ENCODE measurements at regions not wholly inside any gene's neighbourhood (a gene's known extent, or its start where the extent isn't known, plus 50 kb on each side); places are given as distances from the start of the nearest gene placed in this dataset.

DNA sequence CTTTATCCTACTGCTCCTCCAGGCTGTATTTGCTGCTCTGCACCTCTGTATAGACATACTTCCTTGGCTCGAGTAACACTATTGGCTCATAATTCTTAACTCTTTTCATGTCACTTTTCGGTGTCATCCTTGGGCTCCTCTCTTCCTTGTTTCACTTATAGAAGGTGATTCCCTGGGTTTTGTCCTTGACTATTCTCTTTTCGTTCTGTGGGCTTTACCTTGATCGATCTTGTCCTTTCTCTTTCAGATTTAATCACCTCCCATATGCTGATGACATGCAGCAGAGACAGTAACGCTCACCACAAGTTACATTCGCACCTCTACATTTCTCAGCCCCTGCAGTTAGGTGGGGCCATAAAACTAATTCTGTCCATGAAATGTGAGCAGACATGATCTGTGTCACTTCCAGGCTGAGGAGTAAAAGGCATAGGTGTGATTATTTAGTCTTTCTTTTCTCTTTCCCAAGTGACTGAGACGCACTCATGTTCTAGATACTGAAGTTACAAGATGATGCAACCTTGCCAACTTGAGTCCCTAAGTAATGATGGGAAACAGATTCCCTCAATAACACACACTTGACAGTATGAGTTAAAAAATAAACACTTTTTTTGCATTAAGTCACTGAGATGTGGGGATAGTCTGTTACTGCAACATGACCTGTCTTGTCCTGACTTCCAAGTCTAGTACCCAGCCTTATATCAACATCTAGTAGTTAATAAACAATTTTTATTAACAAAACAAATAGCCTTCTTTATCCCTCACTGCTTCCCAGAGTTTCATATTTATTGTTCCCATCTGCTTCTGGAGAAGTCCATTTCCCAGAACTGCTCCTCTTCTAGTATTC, 49.9 kb upstream of the HAO2 start (continued):
- TF ChIP-seq SMAD1 (IDR thresholded peaks at IDR 0.05; ENCODE audit: low read depth, partially characterized antibody) (peak; percentile 51), BHLHE40 (IDR thresholded peaks at IDR 0.05; ENCODE audit: borderline replicate concordance in 1 of 2, low read depth in 2 of 2, low read length in 1 of 2) (peak in 1 of 2 experiments; percentile 30; a peak in 1 of 4 replicates), MXI1 (IDR thresholded peaks at IDR 0.05; ENCODE audit: low read depth, low read length) (no peak), SRF (IDR thresholded peaks at IDR 0.05; ENCODE audit: low read depth in 2 of 2, low read length in 2 of 2) (no peak), RAD21 (IDR thresholded peaks at IDR 0.05; ENCODE audit: insufficient read depth, low read depth, low read length) (peak; percentile 4; the same call in 1 of the 2 replicates), SIN3A (IDR thresholded peaks at IDR 0.05; ENCODE audit: low read depth, low read length) (no peak), ZNF207 (IDR thresholded peaks at IDR 0.05; ENCODE audit: borderline replicate concordance) (no peak), SPI1 (IDR thresholded peaks at IDR 0.05; ENCODE audit: borderline replicate concordance, insufficient read depth, low read depth, low read length) (no peak), CREB1 (IDR thresholded peaks at IDR 0.05; ENCODE audit: low read depth) (peak; percentile 70), NR2C1 (IDR thresholded peaks at IDR 0.05) (peak; percentile 25; the same call in 1 of the 2 replicates), ZZZ3 (IDR thresholded peaks at IDR 0.05; ENCODE audit: control insufficient read depth, insufficient read length, low read depth) (no peak), NFIC (IDR thresholded peaks at IDR 0.05; ENCODE audit: low read depth, low read length) (peak; percentile 69; the same call in 1 of the 2 replicates), CHD1 (IDR thresholded peaks at IDR 0.05; ENCODE audit: low read depth, low read length) (no peak), ZBED1 (IDR thresholded peaks at IDR 0.05; ENCODE audit: borderline replicate concordance) (no peak), ZNF24 (IDR thresholded peaks at IDR 0.05) (no peak), NR2F1 (conservative IDR thresholded peaks at IDR 0.05) (peak; percentile 71), SMARCA5 (IDR thresholded peaks at IDR 0.05) (no peak), ZNF217 (IDR thresholded peaks at IDR 0.05) (no peak; the same call in 1 of the 2 replicates), JUND (IDR thresholded peaks at IDR 0.05; ENCODE audit: low read depth, low read length) (peak; percentile 66; the same call in 1 of the 2 replicates), FOXM1 (IDR thresholded peaks at IDR 0.05; ENCODE audit: low read depth, low read length) (peak; percentile 60; the same call in 1 of the 2 replicates), TCF12 (IDR thresholded peaks at IDR 0.05; ENCODE audit: low read depth, low read length) (no peak), RB1 (IDR thresholded peaks at IDR 0.05; ENCODE audit: borderline replicate concordance) (no peak)
- TF ChIP-seq, protein P1, sequence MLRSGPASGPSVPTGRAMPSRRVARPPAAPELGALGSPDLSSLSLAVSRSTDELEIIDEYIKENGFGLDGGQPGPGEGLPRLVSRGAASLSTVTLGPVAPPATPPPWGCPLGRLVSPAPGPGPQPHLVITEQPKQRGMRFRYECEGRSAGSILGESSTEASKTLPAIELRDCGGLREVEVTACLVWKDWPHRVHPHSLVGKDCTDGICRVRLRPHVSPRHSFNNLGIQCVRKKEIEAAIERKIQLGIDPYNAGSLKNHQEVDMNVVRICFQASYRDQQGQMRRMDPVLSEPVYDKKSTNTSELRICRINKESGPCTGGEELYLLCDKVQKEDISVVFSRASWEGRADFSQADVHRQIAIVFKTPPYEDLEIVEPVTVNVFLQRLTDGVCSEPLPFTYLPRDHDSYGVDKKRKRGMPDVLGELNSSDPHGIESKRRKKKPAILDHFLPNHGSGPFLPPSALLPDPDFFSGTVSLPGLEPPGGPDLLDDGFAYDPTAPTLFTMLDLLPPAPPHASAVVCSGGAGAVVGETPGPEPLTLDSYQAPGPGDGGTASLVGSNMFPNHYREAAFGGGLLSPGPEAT (IDR thresholded peaks at IDR 0.05; ENCODE audit: low read depth): peak; percentile 78
- TF ChIP-seq, protein P2, sequence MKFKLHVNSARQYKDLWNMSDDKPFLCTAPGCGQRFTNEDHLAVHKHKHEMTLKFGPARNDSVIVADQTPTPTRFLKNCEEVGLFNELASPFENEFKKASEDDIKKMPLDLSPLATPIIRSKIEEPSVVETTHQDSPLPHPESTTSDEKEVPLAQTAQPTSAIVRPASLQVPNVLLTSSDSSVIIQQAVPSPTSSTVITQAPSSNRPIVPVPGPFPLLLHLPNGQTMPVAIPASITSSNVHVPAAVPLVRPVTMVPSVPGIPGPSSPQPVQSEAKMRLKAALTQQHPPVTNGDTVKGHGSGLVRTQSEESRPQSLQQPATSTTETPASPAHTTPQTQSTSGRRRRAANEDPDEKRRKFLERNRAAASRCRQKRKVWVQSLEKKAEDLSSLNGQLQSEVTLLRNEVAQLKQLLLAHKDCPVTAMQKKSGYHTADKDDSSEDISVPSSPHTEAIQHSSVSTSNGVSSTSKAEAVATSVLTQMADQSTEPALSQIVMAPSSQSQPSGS (IDR thresholded peaks at IDR 0.05; ENCODE audit: low read length): peak; percentile 80
- TF ChIP-seq, protein P3, sequence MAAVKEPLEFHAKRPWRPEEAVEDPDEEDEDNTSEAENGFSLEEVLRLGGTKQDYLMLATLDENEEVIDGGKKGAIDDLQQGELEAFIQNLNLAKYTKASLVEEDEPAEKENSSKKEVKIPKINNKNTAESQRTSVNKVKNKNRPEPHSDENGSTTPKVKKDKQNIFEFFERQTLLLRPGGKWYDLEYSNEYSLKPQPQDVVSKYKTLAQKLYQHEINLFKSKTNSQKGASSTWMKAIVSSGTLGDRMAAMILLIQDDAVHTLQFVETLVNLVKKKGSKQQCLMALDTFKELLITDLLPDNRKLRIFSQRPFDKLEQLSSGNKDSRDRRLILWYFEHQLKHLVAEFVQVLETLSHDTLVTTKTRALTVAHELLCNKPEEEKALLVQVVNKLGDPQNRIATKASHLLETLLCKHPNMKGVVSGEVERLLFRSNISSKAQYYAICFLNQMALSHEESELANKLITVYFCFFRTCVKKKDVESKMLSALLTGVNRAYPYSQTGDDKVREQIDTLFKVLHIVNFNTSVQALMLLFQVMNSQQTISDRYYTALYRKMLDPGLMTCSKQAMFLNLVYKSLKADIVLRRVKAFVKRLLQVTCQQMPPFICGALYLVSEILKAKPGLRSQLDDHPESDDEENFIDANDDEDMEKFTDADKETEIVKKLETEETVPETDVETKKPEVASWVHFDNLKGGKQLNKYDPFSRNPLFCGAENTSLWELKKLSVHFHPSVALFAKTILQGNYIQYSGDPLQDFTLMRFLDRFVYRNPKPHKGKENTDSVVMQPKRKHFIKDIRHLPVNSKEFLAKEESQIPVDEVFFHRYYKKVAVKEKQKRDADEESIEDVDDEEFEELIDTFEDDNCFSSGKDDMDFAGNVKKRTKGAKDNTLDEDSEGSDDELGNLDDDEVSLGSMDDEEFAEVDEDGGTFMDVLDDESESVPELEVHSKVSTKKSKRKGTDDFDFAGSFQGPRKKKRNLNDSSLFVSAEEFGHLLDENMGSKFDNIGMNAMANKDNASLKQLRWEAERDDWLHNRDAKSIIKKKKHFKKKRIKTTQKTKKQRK (IDR thresholded peaks at IDR 0.05; ENCODE audit: low read depth, low read length): no peak

Data from GM12878 (cell line).